ENCODE measurements at regions not wholly inside any gene's neighbourhood (a gene's known extent, or its start where the extent isn't known, plus 50 kb on each side); places are given as distances from the start of the nearest gene placed in this dataset.

- TF ChIP-seq CTCF (IDR thresholded peaks at IDR 0.05) (no peak), POLR2AphosphoS5 (IDR thresholded peaks at IDR 0.05) (no peak)
Measured at GRCh38 chr22:49567899-49568750, 259.5 kb downstream of the BRD1 start.
